SK-N-SH (cell line): ENCODE measurements at regions not wholly inside any gene's neighbourhood (a gene's known extent, or its start where the extent isn't known, plus 50 kb on each side); places are given as distances from the start of the nearest gene placed in this dataset.

Source experiments
- CTCF ChIA-PET: fragments of 300-600, 350-600 bp; formaldehyde crosslinking; extraction: SDS; loops from one replicate; lab custom pipeline; 2021; lab: Yijun Ruan, JAX
- POLR2A ChIA-PET: fragments of 350-600 bp; sonication (Branson Sonifier 250); formaldehyde crosslinking; extraction: SDS; loops from one replicate; lab custom pipeline; 2020; ENCODE audit warnings: antibody characterized with exemption, inconsistent platforms; lab: Yijun Ruan, JAX
- DNase-seq: peaks from one replicate; pipeline ENCODE4 v3.0.0; 2012
- H2AFZ ChIP-seq: fragments of 200-600 bp; sonication (generic); 2 replicates; pipeline ENCODE4 v1.8.1; 2016; ENCODE audit warnings: antibody characterized with exemption, mild to moderate bottlenecking, low read depth
- H3F3A ChIP-seq: fragments of 200-600 bp; sonication (generic); replicated peaks from 2 replicates; pipeline ENCODE3; 2016; ENCODE audit warnings: antibody characterized with exemption, mild to moderate bottlenecking; ENCODE audit not compliant: insufficient read depth
- H3K27ac ChIP-seq, 2 experiments: fragments of 200-500 bp in 1 of 2; fragments of 200-600 bp in 1 of 2; sonication (Bioruptor generic) in 1 of 2; sonication (generic), shearing (Covaris generic) in 1 of 2; 2 replicates each; pipeline versions ENCODE4 v1.5.1 to v1.6.1; 2014 to 2016; ENCODE audit warnings: low read depth in 2 of 2, inconsistent platforms in 1 of 2, low read length in 1 of 2, mild to moderate bottlenecking in 1 of 2, mixed read lengths in 1 of 2
- H3K27me3 ChIP-seq: fragments of 200-600 bp; sonication (generic), shearing (Covaris generic); 2 replicates; pipeline ENCODE4 v1.6.1; 2016; ENCODE audit warnings: mixed run types; ENCODE audit not compliant: insufficient read depth
- H3K36me3 ChIP-seq, 2 experiments: fragments of 200-500 bp in 1 of 2; fragments of 200-600 bp in 1 of 2; sonication (Bioruptor generic) in 1 of 2; sonication (generic) in 1 of 2; replicated peaks in 1 of 2; 2 replicates each; pipeline versions ENCODE3 to v1.5.1; 2014 to 2016; ENCODE audit warnings: low read length in 1 of 2, mild to moderate bottlenecking in 1 of 2; ENCODE audit not compliant: insufficient read depth in 2 of 2, control insufficient read depth in 1 of 2
- H3K4me1 ChIP-seq, 2 experiments: fragments of 200-500 bp in 1 of 2; fragments of 200-600 bp in 1 of 2; sonication (Bioruptor generic) in 1 of 2; sonication (generic), shearing (Covaris generic) in 1 of 2; 2 replicates each; pipeline versions ENCODE4 v1.5.1 to v1.6.1; 2014 to 2016; ENCODE audit warnings: low read depth in 1 of 2, low read length in 1 of 2, mixed run types in 1 of 2; ENCODE audit not compliant: insufficient read depth in 2 of 2, control insufficient read depth in 1 of 2
- H3K4me2 ChIP-seq: fragments of 200-600 bp; sonication (generic), shearing (Covaris generic); 2 replicates; pipeline ENCODE4 v1.6.1; 2017; ENCODE audit warnings: mixed run types
- H3K4me3 ChIP-seq, 2 experiments: fragments of 200-500 bp in 1 of 2; fragments of 200-600 bp in 1 of 2; sonication (Bioruptor generic) in 1 of 2; sonication (generic), shearing (Covaris generic) in 1 of 2; 2 replicates each; pipeline versions ENCODE4 v1.5.1 to v1.8.1; 2014 to 2016; ENCODE audit warnings: low read depth in 2 of 2, inconsistent platforms in 1 of 2, low read length in 1 of 2, mild to moderate bottlenecking in 1 of 2, mixed read lengths in 1 of 2, moderate library complexity in 1 of 2
- H3K79me2 ChIP-seq: fragments of 200-600 bp; sonication (generic); 2 replicates; pipeline ENCODE4 v1.8.1; 2017; ENCODE audit warnings: mild to moderate bottlenecking; ENCODE audit not compliant: insufficient read depth
- H3K9ac ChIP-seq: fragments of 200-600 bp; sonication (generic); 2 replicates; pipeline ENCODE4 v1.6.1; 2017; ENCODE audit warnings: mixed run types
- H3K9me2 ChIP-seq: fragments of 200-600 bp; sonication (generic); 2 replicates; pipeline ENCODE4 v1.6.1; 2017; ENCODE audit warnings: mixed run types
- H3K9me3 ChIP-seq: fragments of 200-600 bp; sonication (generic); 2 replicates; pipeline ENCODE4 v1.6.1; 2017; ENCODE audit warnings: mixed run types, mild to moderate bottlenecking, moderate library complexity
- H4K20me1 ChIP-seq: fragments of 200-600 bp; sonication (generic); 2 replicates; pipeline ENCODE4 v1.6.1; 2017; ENCODE audit warnings: mild to moderate bottlenecking, mixed run types; ENCODE audit not compliant: insufficient read depth
- CTCF ChIP-seq: fragments of 200-600 bp; sonication (generic); IDR thresholded peaks from 2 replicates; pipeline ENCODE4 v1.6.1; 2017; ENCODE audit warnings: antibody characterized with exemption, mild to moderate bottlenecking, moderate library complexity
- ELF1 ChIP-seq: IDR thresholded peaks from 2 replicates; pipeline ENCODE4 v1.4.0; 2012
- EZH2phosphoT487 ChIP-seq: fragments of 200-600 bp; sonication (generic); IDR thresholded peaks from 2 replicates; pipeline ENCODE4 v1.6.1; 2017; ENCODE audit warnings: low read depth, mixed run types, mild to moderate bottlenecking, antibody characterized with exemption, moderate library complexity, borderline replicate concordance
- FOXJ3 ChIP-seq: sonication (generic); formaldehyde crosslinking; IDR thresholded peaks from 2 replicates; pipeline ENCODE4 v1.5.1; 2020; ENCODE audit warnings: mild to moderate bottlenecking, missing genetic modification reagents
- RFX5 ChIP-seq: IDR thresholded peaks from 2 replicates; pipeline ENCODE4 v1.6.1; 2012; ENCODE audit warnings: mild to moderate bottlenecking, improper control_type of control experiment, low read length
- TEAD4 ChIP-seq: IDR thresholded peaks from 2 replicates; pipeline ENCODE4 v1.4.0; 2012; ENCODE audit warnings: mild to moderate bottlenecking, borderline replicate concordance; ENCODE audit not compliant: insufficient read depth
- YY1 ChIP-seq: IDR thresholded peaks from 2 replicates; pipeline ENCODE4 v1.4.0; 2012; ENCODE audit warnings: low read depth, mild to moderate bottlenecking
- WGBS: methylation state at CpG from one replicate; pipeline ENCODE4 v1.1.6; 2017; ENCODE audit warnings: low lambda C conversion rate; 5-methylcytosine and 5-hydroxymethylcytosine counted together

DNA sequence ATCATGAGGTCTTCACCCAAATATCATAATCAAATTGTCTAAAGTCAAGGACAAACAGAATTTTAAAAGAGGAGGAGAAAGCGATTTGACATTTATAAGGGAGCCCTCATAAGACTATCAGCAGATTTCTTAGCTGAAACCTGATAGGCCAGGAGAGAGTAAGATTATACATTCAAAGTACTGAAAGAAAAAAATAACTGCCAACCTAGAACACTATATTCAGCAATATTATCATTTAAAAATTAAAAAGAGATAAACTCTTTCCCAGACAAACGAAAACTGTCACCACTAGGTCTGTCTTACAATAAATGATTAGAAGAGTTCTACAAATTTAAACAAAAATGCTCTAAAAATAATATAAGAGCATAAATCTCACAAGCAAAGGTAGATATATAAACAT, 154.1 kb upstream of the TMEM106B start (continued):
- TF ChIP-seq CTCF: no peak
- TF ChIP-seq ELF1: no peak

DNA sequence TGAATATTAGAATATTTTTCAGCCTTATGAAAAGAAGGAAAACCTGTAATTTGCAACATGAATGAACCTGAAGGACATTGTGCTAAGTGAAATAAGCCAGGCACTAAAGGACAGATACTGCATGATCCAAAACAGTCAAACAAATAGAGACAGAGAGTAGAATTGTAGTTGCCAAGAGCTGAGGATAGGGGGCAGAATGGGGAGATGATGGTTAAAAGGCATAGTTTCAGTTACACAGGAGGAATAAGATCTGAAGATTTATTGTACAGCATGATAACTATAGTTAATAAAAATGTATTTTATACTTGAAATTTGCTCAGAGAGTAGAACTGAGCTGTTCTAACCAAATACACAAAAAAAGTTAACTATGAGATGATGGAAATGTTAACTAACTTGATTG, 149.0 kb upstream of the TMEM106B start:
- Histone ChIP-seq H3K9ac (no peak overlapping the region), H3K9me3 (peaks cover 1% of the 10 kb centered on the region; the same call in 1 of the 2 replicates), H3K36me3 (no peaks in the 10 kb centered on the region), H2AFZ (no peak overlapping the region), H3K4me1 (peaks cover 0 to 4% of the 10 kb centered on the region in 2 experiments; a peak in 1 of 4 replicates), H3F3A (no peaks in the 10 kb centered on the region), H3K27me3 (no peaks in the 10 kb centered on the region), H3K79me2 (no peaks in the 10 kb centered on the region), H3K4me3 (no peak overlapping the region), H3K9me2 (no peaks in the 10 kb centered on the region), H3K27ac (no peak overlapping the region), H4K20me1 (no peaks in the 10 kb centered on the region), H3K4me2 (no peak overlapping the region)
- ChIA-PET POLR2A (no interaction called here), CTCF (interaction anchor here (0.7 to 8.3 kb wide), 5 partner anchors 11 to 428 kb away, joined by 3 to 52 read pairs (median 4); no protein-coding TSS in a partner anchor)
- TF ChIP-seq TEAD4 (no peak), CTCF (peak; percentile 57)
- no peak for DNase-seq

- Histone ChIP-seq H3K36me3 (no peaks in the 10 kb centered on the region), H3K9ac (no peak overlapping the region)
- CTCF ChIA-PET: interaction anchor here (0.7 to 8.3 kb wide), 6 partner anchors 9 to 259 kb away, joined by 3 to 52 read pairs (median 4); no protein-coding TSS in a partner anchor
Observed at GRCh38 chr7:12064586-12065127, 146.4 kb upstream of the TMEM106B start.

More at GRCh38 chr7:12064586-12065127, 146.4 kb upstream of the TMEM106B start:
- Histone ChIP-seq H3K27me3 (no peaks in the 10 kb centered on the region), H3K4me1 (peaks cover 0 to 4% of the 10 kb centered on the region in 2 experiments; a peak in 2 of 4 replicates), H3K4me2 (no peak overlapping the region), H3F3A (no peaks in the 10 kb centered on the region), H3K27ac (no peak overlapping the region), H3K9me2 (no peaks in the 10 kb centered on the region), H4K20me1 (no peaks in the 10 kb centered on the region), H3K79me2 (no peaks in the 10 kb centered on the region), H3K9me3 (no peaks in the 10 kb centered on the region), H2AFZ (no peak overlapping the region), H3K4me3 (no peak overlapping the region)
- DNase-seq: no peak
- POLR2A ChIA-PET: no interaction called here
- WGBS: 7% methylated on average over 1 of the region's 1 CpG
- no peak for TF ChIP-seq YY1
- no peak for TF ChIP-seq FOXJ3
- no peak for TF ChIP-seq RFX5
- TF ChIP-seq EZH2phosphoT487: no peak
